GM10266 (cell line): ENCODE measurements at regions not wholly inside any gene's neighbourhood (a gene's known extent, or its start where the extent isn't known, plus 50 kb on each side); places are given as distances from the start of the nearest gene placed in this dataset.

Experiments used
- DNase-seq: peaks from one replicate; pipeline ENCODE4 v3.0.0; 2012; ENCODE audit errors: extremely low spot score
- TF ChIP-seq, protein P1 (sequence below): IDR thresholded peaks from 2 replicates; pipeline ENCODE4 v1.5.1; 2012; ENCODE audit warnings: mild to moderate bottlenecking, low read depth; ENCODE audit not compliant: control insufficient read depth, insufficient read depth; ENCODE audit errors: missing control alignments

DNA sequence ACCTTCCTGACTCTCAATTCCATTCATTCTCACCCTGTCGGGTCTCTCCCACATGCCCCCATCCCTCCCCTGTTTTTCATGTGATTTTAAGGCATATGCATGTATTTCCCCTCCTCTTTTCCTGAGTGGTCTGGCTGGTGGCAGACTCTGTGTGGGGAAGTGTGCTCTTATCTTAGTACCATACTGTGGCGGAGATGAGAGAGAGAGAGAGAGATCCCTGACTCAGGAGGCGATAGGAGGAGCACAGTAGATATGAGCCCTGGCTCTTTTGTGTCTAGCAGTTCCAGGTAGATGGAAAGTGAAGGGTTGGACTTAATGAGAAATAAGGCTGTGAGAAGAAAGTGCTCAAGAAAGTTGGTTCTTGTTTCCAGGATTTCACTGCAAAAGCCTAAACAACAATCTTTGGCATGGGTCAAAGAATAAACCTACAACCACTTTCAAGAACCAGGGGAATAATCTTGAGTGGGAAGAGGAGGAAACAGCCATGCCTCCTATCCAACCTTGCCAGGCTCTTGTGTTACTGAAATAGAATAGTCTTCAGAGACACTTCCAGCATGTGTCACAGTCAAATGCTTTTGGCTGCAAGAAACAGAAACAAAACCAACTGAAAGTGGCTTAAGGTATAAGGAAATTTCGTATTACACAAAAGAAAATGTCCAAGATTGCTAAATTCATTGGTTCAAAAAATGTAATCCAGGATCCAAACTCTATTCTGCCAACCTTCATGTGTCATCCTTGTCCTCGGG is 123.8 kb upstream of the MYLIP start:
- DNase-seq: no peak
- TF ChIP-seq, protein P1, sequence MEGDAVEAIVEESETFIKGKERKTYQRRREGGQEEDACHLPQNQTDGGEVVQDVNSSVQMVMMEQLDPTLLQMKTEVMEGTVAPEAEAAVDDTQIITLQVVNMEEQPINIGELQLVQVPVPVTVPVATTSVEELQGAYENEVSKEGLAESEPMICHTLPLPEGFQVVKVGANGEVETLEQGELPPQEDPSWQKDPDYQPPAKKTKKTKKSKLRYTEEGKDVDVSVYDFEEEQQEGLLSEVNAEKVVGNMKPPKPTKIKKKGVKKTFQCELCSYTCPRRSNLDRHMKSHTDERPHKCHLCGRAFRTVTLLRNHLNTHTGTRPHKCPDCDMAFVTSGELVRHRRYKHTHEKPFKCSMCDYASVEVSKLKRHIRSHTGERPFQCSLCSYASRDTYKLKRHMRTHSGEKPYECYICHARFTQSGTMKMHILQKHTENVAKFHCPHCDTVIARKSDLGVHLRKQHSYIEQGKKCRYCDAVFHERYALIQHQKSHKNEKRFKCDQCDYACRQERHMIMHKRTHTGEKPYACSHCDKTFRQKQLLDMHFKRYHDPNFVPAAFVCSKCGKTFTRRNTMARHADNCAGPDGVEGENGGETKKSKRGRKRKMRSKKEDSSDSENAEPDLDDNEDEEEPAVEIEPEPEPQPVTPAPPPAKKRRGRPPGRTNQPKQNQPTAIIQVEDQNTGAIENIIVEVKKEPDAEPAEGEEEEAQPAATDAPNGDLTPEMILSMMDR: no peak

DNA sequence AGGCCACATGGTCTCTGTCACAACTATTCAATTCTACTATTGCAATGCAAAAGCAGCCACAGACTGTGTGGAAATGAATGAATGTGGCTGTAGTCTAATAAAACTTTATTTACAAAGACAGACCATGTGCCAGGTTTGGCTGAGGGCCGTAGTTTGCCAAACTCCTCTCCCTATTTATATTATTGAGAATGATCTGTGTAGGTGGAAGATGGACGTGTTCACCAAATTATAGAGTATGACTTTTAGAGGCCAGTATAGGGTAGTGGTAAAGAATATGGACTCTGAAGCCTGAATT is 125.7 kb upstream of the MYLIP start:
- TF ChIP-seq, protein P1: no peak
- no peak for DNase-seq

DNA sequence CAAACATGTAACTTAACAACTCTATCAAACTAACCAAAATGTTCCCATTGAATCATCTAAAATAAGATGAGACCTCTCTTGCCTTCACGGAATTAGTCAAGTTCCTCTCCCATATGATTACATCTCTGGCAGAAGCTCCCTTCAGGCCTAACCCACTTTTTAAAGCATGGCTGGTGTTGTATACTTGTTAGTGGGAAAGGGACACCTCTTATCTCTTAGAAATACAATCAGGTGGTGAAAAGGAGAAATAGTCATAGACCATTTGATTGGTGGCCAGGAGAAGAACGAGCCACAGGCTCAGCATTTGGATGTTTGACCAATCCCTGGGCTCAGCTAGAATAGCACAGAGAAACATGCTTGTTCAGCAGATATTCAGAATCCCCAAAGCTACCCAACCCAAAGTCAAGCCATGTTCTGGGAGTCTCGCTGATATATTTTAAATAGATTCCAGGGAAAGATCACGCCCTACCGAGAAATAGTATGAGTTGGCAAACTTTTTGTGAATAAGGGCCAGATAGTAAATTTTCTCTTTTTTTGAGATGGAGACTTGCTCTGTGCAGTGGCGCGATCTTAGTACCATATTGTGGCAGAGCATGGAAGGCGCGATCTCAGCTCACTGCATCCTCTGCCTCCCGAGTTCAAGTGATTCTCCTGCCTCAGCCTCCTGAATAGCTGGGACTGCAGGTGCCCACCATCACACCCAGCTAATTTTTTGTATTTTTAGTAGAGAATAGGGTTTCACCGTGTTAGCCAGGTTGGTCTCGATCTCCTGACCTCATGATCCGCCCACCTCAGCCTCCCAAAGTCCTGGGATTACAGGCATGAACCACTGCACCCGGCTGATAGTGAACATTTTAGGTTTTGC is 126.3 kb upstream of the MYLIP start:
- TF ChIP-seq, protein P1: no peak
- DNase-seq: no peak

DNA sequence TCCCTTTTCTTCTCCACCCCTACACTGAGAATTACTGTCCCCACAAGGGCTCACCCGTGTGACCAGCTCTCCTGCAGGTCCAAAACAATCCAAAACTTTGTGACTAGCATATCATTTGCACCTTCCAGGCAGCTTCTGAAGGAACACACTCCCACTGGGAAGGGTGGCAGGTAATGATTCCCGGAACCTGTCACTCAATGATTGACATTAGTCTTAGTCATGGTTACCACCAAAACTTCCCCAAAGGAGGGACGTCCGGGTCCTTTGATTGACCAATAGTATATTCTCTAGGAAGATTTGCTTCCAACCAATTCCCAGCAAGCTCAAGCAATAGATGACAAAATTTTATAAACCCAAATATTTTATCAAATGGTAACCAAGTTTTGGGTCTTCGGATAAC is 127.7 kb upstream of the MYLIP start:
- TF ChIP-seq, protein P1: no peak

DNA sequence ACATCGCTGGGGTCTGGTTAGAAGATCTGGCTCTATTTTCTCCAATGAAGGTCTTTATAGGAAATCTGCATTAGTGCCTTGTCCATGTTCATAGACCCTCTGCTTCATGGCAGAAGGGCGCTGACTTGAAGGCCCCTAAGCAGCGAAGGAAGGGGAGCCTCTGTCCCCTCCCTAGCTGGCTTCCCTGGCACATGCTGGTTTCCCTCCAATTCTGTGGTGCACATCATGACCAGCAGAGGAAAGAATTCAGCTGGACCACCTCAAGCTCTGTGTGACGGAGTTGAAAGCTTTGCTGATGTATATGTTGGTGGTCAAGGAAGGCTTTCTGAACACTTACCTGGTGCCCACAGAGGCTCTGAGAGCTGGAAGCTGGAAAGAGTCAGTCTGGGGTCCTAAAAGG is 129.7 kb upstream of the MYLIP start:
- TF ChIP-seq, protein P1: no peak
- no peak for DNase-seq

More for the DNA sequence above, 127.7 kb upstream of the MYLIP start:
- DNase-seq: no peak

DNA sequence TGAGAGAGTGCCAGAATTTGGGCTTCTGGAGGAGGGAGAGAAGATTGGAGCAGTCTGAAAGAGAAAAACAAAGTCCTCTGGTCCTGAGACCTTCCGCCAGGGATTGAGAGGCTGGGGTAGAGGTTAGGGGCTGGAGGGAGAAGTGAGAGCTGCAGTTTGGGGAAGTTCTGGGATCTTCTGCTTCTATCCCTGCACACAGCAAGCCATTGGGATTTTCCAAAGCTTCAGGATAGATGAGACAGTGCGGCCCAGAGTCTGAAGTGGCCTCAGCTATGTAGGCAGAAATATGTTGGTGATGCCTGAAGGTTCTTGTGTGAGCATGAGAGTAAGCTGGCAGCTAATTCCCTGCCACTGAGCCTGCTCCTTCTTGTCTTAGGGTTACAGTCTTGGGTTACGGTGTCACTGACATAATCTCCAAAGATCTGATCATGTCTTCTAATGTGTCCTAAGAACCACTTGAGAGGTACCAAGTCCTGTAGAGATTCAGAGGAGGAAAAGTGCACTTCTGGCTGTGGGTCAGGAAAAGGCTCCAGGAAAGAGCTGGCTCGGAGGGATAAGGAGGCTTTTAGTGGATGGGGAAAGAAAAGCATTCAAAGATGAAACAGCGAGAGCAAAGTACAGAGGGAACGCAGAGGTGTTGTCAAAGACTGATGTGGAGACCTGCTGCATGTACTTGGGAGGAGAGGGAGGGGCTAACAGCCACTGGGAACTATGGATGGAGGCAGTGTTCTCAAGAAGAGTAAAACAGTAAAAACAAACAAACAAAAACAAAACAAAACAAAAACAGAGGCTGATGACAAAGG is 131.1 kb upstream of the MYLIP start:
- no peak for DNase-seq
- TF ChIP-seq, protein P1: no peak
